ENCODE measurements at regions not wholly inside any gene's neighbourhood (a gene's known extent, or its start where the extent isn't known, plus 50 kb on each side); places are given as distances from the start of the nearest gene placed in this dataset.

GRCh38 chr9:16329671-16330113 is 540.8 kb downstream of the BNC2 start:
- TF ChIP-seq SUZ12 (IDR thresholded peaks at IDR 0.05) (no peak), FOXM1 (IDR thresholded peaks at IDR 0.05; ENCODE audit: borderline replicate concordance) (no peak), SP1 (IDR thresholded peaks at IDR 0.05) (no peak), CTBP1 (IDR thresholded peaks at IDR 0.05; ENCODE audit: borderline replicate concordance) (no peak)
